Adrenal gland (tissue), 5 donors: ENCODE measurements at regions not wholly inside any gene's neighbourhood (a gene's known extent, or its start where the extent isn't known, plus 50 kb on each side); places are given as distances from the start of the nearest gene placed in this dataset.

Experiments used
- CTCF ChIP-seq, 6 experiments: fragments of 450-650 bp in 4 of 6; fragments of 200-600 bp in 2 of 6; sonication (generic) in 1 of 6; IDR thresholded peaks; 1 replicate in 5 of 6; 2 replicates in 1 of 6; pipeline versions ENCODE4 v1.5.1 to v1.8.0; 2016 to 2021; ENCODE audit warnings: antibody characterized with exemption in 6 of 6, mild to moderate bottlenecking in 2 of 6, moderate library complexity in 1 of 6
- POLR2A ChIP-seq, 2 donors: fragments of 450-650 bp; IDR thresholded peaks; one replicate each; pipeline ENCODE4 v1.6.1; 2017; ENCODE audit warnings: antibody characterized with exemption in 2 of 2, mild to moderate bottlenecking in 2 of 2, moderate library complexity in 1 of 2
- donor health status: DM: no; HTN: no; CAD: no.

- TF ChIP-seq POLR2A (IDR thresholded peaks at IDR 0.05) (no peak), CTCF (IDR thresholded peaks at IDR 0.05) (no peak)
These were observed 103.4 kb upstream of the PROX1 start for GRCh38 chr1:213884402-213884801.
